NCI-H2107 treated with DMSO at 0.1 percent for 48 hours (cell line): ENCODE measurements at regions not wholly inside any gene's neighbourhood (a gene's known extent, or its start where the extent isn't known, plus 50 kb on each side); places are given as distances from the start of the nearest gene placed in this dataset.

Experiments used
- DNase-seq: peaks from one replicate; lab custom pipeline; 2025; ENCODE audit not compliant: unreplicated experiment; lab: John Stamatoyannopoulos, UW

DNA sequence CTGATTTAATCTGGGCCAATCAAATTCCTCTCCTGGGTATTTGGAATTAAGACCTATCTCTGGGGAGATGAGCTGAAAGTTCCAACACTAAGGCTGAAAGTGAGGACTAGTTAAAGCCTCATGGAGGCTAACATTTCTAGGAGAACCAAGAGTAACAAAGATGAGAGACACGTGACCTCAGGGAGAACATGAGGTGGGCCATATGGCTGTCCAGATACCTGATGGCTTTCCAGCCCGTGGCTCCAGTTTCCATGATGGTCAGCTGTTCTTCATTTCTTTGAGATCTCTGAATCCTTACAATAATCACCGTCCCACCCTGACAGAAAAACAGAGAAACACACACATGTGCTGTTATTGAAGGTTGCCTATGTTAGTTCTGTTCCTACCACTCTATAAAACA is 66.1 kb downstream of the LEPR start:
- DNase-seq, result no peak

DNA sequence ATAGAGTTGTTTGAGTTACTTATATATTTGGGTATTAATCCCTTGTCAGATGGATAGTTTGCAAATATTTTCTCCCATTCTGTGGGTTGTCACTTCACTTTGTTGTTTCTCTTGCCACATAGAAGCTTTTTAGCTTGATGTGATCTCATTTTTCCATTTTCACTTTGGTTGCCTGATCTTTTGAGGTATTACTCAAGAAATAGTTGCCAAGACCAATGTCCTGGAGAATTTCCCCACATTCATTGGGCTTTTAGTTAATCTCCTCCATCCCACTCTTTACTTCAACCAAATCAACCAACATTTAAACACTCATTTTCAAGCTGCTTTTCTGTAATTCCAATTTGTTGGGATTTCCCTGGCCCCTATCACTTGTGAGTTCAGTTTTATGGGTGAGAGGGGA is 69.0 kb downstream of the LEPR start:
- no peak for DNase-seq

DNA sequence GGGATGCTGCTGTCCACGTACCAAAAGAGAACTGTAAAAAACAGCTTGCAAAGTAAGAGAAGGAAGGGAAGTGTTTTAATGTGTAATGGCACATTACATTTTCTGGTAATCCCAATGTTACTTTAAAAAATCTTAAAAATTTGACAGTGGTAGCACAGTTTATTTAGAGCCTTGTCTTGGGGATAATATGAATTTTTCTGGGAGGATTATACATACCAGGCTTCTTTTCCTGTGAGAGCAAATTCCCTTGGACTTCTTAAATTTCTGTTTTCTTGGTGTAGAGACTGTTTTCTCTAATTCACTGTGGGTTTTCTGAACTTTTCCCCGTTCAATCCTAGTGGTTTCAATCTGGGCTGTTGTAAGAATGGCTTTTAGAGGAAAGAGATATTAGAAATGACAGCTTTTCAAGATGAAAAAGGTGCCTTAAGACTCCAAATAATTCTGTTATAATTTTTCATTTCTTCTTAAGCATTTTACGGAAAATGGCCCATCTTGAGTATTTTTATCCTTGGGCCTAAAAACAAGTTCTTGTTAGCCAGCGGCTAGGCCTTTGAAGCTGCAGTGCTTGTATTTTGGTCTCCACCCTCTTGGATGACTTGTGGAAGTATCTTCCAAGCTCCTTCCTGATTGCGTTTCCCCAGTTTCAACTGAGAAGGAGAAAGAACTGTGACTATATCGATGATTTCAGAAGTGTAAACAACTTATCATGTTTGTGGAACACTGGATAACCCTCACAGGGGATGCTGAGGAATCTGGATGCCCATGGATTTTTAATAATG is 70.0 kb downstream of the LEPR start:
- DNase-seq, result no peak

DNA sequence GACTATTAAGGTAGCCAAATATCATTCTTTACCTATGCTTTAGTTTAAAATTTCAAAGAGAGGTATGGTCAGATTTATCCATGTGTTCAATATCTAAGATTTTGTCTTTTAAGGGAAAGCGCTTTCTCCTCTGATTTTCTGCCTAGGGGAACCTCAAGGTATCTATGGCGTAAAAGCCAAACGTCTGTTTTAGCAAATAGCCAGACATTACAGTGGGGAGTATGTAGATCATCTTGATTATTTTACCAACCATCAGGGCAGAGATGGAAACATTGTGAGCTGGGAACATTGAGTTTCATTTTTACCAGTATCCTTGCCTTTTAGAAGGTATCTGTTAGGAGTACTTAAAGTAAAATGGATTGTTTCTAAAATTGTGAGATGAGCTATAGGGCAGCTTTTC is 71.0 kb downstream of the LEPR start:
- DNase-seq, result no peak

DNA sequence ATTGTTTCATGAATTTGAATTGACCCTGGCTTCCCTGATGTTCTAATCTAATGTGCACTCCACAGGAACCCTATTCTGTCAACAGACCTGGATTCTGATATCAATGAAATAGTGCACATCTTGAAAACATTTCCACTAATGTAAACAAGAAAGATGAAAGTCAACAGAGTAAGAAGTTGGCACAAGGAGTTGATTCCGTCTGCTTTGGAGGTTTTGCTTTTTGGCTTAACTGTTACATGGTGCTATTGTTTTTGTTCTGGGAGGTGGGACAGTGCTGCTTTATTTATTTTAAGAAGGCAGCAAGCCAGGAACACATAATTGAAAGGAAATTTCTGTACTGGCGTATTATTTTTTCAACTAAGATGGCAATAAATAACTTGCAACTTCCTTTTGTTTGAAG is 73.3 kb downstream of the LEPR start:
- no peak for DNase-seq

DNA sequence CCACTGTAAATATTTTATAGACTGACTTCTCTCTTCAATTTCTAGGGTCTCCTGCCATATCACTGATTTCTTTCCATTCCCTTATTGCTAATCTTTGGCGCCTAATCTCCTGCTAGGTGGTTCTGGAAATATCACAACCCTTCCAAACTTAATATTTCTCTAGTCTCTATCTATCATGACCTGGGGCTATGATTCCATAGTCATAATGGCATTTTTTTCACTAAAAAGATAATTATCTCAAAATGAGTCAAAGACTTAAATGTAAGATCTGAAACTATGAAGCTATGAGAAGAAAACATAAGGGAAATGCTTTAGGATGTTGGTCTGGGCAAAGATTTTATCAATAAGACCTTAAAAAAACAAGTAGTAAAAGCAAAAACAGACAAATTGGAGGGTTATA is 74.2 kb downstream of the LEPR start:
- no peak for DNase-seq

DNA sequence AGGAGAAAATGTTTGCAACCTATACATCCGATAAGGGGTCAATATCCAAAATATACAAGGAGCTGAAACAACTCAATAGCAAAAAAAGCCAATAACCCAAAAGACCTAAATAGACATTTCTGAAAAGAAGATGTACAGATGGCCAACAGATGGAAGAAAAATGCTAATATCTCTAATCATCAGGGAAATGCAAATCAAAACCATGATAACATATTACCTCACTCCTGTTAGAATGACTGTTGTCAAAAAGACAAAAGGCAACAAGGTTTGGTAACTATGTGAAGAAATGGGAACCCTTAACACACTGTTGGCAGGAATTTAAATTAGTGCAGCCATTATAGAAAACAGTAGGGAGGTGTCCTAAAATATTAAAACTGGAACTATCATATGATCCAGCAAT is 74.7 kb downstream of the LEPR start:
- DNase-seq, result no peak

DNA sequence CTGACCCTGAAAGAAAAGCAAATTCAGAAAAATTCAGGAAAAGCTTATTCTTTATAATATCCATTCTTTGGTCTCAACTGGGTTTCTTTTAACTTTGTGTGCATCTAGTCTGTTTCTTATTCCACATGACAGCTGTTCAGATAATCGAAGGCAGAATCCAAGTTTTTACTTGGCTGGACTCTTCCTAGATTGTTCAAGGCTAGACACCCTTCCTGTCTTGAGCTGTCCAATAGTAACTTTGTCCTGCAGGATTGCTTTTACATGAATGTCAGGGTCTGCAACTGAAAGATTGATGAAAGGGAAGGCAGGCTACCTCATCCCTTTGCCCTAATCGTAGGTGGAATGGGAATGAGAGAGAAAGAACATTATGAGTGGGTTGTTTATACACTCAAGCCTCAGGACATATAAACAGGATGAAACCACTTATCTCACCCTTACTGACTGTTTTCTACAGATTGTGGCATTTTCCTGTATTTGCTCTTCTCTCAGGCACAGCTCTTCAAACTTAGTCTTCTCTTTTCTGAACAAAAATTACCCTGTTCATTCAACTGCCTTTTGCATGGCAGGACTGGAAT is 76.9 kb downstream of the LEPR start:
- no peak for DNase-seq

DNA sequence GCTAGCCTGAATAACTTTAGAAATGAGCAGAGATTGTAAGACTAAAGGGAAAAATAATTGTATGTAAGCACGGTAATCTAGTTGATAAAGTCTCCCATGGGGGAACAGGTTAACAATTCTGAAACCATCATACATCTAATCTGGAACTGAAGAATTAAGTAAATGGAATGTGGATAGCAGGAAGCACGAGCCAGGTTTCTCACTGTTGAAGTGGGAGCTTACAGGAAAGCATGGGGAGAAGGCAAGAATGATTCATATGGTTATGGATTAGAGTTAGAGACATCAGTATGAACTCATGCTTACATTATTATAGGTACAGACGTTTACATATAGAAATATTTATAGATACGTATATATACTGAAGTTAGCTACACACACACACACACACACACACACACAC is 83.0 kb downstream of the LEPR start:
- no peak for DNase-seq

DNA sequence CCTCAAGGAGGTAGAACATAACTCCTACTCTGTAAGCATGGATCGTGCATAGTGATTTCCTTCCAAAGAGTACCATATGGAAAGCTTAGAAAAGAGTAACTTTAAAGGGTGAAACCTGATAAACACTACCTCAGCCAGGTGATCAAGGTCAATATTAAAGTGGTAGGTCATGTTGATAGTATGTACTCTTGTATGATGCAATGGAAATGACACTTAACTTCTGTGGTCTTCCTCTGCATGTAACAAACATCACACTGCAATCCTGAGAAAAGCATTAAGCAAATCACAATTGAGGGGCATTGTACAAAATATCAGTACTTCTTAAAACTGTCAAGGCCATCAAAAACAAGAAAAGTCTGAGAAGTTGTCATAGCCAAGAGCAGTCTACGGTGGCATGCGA is 83.8 kb downstream of the LEPR start:
- DNase-seq, result no peak

DNA sequence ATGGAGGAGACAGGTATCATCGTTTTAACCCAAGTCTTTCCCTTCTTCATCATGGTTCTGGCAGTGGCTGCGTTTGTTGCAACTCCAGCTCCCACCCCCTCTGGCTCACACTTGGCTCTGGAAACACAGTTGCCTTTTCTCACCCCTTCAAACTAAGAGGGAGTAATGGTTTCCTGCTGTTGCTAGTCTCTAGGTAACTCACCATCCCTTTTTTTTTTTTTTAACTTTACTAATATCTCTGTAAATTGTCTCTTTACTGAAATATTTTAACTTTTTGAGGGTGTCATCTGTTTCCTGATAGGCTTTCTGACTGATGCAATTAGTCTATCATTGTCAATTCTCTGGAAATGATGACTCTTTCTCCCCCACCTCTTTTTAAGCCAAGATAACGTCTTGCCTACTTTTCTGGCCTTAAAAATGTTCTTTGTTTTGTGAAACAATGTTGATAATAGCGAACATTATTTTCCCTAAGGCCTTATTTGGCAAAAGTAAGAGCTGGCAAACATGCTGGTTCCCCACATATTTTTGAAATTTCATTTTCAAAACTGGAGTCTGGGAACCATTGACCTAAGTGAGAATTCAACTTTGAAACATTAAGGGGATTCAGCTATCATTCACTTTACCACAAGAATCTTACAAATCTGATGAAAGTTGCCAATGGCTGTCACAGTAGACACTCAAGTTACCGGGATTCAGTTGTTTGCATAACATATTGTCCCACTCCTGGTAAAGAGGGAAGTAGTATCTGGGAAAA is 85.3 kb downstream of the LEPR start:
- no peak for DNase-seq

DNA sequence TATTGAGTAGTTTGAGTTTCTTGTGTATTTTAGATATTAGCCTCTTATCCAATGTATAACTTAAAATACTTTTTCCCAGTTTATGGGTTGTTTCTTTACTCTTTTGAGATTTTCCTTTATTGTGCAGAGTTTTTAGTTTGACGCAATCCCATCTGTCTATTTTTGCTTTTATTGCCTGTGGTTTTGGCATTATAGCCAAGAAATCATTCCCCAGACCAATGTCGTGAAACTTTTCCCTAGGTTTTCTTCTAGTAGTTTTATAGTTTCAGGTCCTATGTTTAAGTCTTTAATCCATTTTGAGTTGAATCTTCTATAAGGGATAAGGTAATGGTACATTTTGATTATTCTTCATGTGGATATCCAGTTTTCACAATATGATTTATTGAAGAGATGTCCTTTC is 87.6 kb downstream of the LEPR start:
- no peak for DNase-seq

DNA sequence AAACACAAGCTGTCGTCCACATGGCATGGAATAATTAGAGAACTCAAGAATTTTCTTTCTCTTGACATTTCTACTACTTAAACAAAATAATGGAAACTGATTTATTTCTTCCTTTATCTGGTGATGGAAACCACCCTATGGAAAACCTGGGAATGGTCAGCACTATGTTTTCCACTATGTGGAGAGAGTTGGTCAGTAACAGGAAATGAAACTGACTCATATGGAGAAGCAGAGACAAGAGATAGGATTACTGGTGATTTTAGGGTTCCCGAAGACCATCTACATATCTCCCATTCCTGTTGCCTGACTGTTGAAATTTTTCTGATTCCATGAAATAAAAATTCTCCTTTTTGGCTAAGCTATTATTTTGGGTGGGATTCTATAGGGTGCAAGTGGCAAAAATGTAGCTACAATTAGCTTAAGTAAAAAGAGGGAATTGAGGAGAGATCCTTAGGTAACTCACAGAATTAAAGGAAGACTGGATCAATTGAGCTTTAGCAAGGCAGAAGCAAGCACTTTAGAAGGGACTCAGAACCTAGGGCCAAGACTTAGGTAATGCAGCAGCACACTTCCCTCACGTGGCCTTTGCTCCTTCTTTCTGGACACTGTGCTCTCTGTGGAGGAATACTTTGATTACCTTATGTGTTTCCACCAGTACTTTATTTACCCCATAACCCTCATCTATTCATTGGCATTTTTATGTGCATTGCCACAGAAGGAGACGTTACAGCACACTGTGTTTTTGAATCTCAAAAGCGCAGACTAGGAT is 89.6 kb downstream of the LEPR start:
- no peak for DNase-seq

DNA sequence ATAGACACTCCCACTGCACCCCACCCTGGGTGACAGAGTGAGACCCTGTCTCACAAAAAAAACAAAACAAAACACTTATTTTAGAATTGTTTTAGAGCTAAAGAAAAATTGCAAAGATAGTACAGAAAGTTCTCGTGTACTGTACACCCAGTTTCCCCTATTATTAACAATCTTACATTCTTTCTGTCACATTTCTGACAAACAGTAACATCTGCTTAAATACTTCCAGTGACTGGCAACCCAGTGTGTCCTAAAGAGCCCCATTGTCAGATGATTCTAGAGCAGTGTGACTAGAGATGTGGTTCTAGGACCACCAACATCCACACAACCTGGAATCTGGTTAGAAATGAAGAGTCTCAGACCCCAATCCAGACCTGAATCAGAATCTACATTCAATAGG is 90.5 kb downstream of the LEPR start:
- no peak for DNase-seq

DNA sequence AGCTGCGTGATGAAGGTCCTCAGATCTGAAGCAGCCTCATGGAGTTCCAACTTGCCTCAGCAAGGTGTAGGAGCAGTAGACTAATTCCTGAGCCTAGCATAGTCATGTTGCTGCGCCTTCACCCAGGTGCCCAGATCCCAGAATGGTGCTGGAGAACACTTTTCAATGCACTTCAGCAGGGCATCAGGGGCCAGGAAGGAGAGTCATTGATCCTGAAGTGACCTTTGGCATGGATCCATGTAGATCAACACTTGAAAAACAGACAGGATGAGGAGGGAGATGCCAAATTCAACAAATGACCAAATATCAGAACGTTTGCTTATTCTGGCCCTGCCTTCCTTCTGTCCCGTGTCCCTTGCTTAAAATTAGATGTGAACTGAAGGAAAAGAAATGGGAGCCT is 91.9 kb downstream of the LEPR start:
- DNase-seq, result no peak

DNA sequence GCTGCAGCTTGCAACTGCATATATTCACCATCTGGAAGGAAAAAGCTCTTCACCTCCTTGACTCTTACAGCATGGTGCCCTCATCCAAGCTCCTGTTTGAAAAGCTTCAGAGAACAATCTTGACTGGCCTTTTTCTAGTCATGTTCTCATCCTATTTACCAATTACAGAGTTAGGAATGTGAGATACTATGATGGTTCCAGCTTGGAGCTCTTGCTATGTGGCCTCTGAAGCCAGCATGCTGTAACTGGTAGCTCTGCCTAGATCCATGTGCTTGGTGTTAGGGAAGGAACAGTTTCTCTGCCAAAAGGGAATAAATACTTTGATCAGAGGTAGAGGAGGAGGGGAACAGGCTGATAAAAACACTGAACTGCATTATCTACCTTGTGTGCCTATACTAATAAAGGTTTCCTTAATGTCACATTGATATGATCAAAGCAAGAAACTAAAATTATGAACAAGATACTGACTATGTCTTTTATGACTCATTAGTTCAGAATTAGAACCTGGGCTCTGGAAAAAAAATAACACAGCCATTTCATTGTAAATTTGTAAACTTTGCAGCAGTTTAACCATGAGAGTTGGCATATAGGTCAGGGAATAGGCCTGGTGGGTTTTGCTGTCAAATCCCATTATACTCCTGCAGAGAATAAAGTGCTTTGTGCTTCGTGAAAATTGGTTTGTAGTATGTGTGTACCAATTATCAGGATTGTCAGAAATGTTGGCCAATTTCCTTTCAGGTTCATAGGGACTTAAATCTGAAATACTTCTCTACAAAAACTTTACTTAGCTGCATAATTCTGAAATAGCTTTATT is 92.7 kb downstream of the LEPR start:
- DNase-seq, result no peak

DNA sequence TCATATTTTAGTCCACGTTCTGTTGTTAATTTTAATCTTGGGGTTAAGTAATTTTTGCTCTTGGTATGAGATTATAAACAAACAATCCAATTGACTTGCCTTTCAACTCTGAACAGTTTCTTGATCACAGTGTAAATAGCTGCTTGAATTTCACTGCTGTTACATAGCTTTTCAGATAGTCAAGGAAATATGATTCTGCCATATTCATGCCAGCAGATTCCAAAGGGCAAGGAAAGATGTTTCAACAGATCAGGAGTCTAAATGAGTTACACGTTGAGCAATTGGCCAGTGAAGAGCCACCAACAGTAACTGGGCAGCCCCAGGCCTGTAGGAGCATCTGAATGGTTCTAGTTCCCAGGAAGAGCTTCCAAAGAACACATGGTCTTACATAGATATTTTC is 93.6 kb downstream of the LEPR start:
- DNase-seq, result no peak

DNA sequence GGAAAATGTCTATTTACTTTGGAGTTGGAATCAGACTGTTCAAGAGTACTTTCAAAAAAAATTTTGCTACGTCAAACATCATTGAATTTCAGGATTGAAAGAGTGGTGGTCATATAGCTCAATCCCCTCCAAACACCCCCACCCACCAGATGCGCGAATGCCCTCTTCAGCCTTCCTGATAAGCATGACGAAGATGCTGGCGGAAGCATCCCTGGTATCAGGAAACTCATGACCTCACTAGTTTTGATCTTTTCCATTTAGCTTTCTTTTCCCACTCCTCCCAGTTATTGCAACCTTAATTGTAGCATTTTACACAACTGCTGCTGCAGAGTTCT is 104.4 kb downstream of the LEPR start:
- DNase-seq, result no peak

DNA sequence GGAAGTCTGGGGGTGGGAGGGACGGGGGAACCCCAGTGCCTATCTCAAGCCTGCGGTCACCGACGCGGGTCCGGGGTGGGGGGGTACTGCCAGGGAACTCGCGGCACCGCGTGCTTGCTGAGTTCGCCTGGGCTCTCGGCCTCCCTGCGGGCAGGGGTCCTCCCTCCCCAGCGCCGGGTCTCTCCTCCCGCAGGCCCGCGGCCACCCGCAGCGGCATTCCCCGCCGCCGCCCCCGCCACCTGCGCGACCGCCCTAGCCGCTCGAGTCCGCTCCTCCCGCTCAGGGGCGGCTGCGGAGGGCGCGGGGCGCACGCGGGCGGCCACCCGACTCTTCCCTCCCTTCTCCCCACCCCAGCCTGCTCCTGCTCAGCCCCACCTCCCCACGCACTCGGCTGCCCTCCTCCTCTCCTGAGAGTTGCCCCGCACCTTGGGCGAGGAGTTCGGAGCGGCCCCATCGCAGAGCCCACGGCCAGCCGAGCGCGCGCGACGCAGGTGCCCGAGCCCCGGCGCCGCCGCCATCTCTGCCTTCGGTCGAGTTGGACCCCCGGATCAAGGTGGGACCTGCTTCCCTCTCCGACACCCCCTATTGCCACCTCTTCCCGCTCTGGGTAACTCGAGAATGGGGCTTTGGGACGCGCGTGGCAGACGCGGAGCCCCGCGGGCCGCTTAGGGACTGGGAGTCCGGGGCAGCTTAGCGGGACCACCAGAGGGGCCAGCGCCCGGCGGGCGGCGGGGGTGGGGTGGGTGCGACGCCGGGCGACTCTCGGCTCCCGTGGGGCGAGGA is 105.0 kb downstream of the LEPR start:
- no peak for DNase-seq

DNA sequence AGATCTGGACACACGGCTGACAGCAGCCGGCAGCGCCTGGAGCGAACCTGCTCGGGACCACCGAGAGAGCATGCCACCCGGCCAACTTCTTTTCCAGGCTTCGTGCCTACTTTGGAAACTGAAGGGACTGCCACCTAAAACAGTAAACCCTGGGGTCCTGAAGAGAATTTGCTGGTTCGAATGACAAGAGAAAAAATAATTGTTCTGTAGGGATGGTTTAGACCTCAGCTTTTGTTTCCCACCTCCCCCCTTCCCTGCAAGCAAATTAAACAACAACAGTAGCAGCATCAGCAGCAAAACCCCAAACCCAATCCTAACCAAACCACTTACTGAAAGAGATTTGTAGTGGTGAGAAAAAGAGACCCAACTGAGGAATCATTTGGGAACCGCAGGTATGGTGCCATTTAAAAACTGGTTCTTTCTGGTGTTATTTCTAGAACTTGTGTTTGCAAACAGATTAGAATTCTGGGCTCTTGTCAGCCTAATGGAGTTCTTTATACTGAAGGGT is 105.6 kb downstream of the LEPR start:
- no peak for DNase-seq
